ENCODE measurements at regions not wholly inside any gene's neighbourhood (a gene's known extent, or its start where the extent isn't known, plus 50 kb on each side); places are given as distances from the start of the nearest gene placed in this dataset.
"Not testable (repeated sequence)": the region's sequence is repeated elsewhere in the genome, so short reads cannot be mapped to it uniquely, and the experiment has no call there.

DNA sequence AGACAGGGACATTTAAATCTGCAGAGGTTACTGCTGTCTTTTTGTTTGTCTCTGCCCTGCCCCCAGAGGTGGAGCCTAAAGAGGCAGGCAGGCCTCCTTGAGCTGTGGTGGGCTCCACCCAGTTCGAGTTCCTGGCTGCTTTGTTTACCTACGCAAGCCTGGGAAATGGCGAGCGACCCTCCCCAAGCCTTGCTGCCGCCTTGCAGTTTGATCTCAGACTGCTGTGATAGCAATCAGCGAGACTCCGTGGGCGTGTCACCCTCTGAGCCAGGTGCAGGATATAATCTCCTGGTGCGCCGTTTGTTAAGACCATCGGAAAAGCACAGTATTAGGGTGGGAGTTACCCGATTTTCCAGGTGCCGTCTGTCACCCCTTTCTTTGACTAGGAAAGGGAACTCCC lies 93.3 kb downstream of the ANKRD30BL start:
- not testable (repeated sequence) for DNase-seq (ENCODE audit: low read depth, low spot score)

DNA sequence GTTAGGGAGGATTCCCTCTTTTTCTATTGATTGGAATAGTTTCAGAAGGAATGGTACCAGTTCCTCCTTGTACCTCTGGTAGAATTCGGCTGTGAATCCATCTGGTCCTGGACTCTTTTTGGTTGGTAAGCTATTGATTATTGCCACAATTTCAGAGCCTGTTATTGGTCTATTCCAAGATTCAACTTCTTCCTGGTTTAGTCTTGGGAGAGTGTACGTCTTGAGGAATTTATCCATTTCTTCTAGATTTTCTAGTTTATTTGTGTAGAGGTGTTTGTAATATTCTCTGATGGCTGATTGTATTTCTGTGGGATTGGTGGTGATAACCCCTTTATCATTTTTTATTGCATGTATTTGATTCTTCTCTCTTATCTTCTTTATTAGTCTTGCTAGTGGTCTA lies 96.4 kb downstream of the ANKRD30BL start:
- DNase-seq (ENCODE audit: low read depth, low spot score): not testable (repeated sequence)

DNA sequence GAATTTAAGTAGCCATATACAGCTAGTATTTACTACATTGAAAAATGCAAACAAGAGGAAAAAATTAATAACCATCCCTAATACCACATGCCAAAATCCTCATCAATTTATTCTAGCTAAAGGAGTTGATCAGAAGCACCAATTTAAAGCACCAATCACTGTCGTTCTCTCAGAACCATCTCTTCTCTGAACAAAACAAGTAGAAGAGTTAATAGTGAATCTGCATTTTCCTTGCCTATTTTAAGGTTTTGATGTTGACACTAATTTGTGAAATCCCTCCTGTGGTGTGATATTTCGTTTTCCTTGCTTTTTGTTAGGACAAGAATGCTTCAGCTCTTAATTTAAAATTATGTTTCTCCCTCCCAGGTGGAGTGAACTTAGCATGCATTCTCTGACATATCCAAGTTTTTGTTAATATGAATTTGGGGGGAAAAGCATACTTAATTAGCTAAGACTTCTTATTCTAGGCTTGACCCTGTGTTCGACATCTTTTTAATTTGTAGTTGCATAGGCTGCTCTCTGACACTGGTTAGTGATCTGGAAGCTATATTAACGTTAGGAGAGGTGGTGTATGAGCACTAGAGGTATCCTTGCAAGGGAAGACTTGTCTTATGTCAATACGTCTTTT lies 122.0 kb downstream of the ANKRD30BL start:
- not testable (repeated sequence) for DNase-seq (ENCODE audit: low read depth, low spot score)

DNA sequence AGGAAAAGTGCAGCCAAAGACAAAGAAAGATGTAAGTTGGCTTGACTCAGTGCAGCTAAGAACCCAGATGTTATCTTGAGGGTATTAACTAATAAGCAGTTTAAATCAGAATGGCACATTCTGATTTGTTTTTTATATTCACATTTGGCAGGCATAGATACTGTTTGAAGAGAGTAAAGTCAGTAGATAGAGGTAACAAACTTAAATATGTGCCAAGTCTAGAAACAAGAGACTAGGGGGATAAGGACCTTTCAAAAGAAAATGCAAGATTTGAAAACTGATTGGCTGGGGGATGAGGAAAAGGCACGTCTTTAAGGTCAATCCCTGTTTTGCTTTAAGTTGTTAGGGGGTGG lies 122.9 kb downstream of the ANKRD30BL start:
- not testable (repeated sequence) for DNase-seq (ENCODE audit: low read depth, low spot score)

DNA sequence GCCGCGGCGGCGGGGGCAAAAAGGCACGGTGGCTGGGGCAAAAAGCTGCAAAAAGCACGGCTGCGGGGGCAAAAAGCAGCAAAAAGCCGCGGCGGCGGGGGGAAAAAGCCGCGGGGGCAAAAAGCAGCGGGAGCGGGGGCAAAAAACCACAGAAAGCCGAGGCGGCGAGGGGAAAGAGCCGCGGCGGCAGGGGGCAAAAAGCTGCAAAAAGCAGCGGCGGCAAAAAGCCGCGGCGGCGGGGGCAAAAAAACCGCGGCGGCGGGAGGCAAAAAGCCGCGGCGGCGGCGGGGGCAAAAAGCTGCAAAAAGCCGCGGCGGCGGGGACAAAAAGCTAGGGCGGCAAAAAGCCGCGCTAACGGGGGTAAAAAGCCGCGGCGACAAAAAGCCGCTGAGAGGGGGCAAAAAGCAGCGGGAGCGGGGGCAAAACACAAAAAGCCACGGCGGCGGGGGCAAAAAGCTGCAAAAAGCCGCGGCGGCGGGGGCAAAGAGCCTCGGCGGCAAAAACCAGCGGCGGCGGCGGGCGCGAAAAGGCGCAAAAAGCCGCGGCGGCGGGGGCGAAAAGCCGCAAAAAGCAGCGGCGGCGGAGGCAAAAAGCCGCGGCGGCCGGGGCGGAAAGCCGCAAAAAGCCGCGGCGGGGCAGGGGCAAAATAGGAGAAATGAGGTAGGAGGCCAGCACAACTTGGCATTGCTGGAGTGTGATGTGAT lies 123.4 kb downstream of the ANKRD30BL start:
- peak; percentile 25 for DNase-seq (ENCODE audit: low read depth, low spot score)

DNA sequence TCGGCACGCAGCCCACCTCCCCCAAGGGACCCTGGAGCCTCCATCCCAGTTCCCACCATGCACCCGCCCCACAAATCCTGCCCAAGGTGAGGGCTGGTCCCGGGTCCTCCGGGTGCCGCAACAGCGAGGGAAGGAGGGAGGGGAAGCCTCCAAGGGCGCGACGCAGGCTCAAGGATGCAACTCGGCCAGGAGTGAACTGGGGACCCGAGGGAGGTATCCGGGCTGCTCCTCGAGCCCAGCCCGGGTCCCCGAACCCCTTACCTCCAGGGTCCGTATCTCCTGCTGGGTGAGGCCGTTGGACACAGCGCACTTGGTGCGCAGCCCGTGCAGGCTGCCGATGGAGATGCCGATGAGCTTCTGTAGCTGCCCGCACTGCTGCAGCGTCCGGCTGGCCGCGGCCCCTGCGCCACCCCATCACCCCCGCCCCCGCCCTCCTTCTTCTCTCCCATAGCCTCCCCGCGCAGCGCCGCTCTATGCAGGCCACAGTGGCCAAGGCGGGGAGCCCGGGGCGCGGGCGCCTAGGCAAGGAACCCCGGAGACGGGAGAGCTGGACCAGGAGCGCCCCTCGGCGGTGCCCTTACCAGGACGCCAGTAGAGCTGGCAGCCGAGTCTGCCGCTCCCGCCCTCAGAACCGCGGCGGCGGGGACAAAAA lies 124.1 kb downstream of the ANKRD30BL start:
- DNase-seq (ENCODE audit: low read depth, low spot score): peak; percentile 26

DNA sequence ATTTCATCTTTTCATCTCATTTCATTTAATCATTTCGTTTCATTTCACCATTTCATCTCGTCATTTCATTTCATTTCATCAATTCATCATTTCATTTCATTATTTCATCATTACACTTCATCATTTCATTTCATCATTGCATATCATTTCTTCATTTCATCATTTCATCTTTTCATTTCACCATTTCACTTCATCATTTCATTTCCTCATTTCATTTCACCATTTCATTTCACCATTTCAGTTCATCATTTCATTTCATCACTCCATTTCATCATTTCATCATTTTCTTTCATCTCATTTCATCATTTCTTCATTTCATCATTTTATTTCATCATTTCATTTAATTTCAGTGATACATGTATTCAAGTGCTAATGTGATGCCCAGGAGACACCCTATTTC lies 127.1 kb downstream of the ANKRD30BL start:
- no peak for DNase-seq (ENCODE audit: low read depth, low spot score)

DNA sequence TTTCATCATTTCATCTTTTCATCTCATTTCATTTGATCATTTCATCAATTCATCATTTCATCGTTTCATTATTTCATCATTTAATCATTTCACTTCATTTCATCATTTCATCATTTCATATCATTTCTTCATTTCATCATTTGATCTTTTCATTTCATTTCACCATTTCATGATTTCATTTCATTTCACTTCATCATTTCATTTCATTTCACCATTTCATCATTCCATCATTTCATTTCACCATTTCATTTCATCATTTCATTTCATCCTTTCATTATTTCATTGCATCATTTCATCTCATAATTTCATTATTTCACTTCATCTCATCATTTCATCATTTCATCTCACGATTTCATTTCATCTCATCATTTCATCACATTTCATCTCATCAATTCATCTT lies 127.8 kb downstream of the ANKRD30BL start:
- no peak for DNase-seq (ENCODE audit: low read depth, low spot score)

DNA sequence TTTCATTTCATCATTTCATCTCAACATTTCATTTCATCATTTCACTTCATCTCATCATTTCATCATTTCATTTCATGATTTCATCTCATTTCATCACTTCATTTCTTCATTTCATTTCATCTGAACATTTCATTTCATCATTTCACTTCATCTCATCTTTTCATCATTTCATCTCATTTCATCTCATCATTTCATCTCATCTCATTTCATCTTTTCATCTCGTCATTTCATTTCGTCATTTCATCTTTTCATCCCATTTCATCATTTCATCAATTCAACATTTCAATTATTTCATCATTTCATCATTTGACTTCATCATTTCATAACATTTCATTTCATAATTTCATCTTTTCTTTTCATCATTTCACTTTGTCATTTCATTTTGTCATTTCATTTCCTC lies 128.4 kb downstream of the ANKRD30BL start:
- DNase-seq (ENCODE audit: low read depth, low spot score): no peak

DNA sequence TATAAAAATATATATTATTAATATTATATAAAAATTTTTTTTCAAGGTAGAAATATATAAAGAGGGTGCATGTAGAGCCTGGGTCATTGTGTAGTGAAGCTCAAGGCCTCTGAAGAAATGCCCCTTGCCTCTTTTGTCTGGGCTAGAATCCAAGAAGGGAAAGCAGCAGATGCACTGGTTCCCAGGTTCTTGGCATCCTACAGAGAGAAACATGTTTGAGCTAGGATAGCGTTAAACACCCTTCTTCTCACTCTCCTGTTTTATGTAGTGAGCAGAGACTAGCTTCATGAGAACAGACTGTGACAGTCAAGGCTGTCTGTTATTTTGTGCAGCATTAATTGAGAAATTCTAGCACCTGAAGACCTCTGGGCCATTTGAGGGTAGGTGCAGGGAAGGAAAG lies 149.7 kb downstream of the ANKRD30BL start:
- DNase-seq (ENCODE audit: low read depth, low spot score): not testable (repeated sequence)

DNA sequence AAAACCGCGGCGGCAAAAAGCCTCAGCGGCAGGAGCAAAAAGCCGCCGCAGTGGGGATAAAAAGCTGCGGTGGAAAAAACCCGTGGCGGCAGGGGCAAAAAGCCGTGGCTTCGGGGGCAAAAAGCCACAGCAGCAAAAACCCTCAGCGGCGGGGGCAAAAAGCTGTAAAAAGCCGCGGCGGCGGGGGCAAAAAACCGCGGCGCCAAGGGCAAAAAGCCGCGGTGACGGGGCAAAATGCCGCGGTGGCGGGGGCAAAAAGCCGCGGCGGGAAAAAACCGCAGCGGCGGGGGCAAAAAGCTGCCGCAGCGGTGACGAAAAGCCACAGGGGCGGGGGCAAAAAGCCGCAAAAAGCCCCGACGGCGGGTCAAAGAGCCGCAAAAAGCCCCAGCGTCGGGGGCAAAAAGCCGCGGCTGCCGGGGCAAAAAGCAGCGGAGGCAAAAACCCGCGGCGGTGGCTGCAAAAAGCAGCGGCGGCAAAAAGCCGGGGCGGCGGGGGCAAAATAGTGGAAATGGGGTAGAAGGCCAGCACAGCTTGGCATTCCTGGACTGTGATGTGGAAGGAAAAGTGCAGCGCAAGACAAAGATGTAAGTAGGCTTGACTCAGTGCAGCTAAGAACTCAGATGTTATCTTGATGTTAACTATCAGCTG lies 151.8 kb downstream of the ANKRD30BL start:
- DNase-seq (ENCODE audit: low read depth, low spot score): peak; percentile 8

DNA sequence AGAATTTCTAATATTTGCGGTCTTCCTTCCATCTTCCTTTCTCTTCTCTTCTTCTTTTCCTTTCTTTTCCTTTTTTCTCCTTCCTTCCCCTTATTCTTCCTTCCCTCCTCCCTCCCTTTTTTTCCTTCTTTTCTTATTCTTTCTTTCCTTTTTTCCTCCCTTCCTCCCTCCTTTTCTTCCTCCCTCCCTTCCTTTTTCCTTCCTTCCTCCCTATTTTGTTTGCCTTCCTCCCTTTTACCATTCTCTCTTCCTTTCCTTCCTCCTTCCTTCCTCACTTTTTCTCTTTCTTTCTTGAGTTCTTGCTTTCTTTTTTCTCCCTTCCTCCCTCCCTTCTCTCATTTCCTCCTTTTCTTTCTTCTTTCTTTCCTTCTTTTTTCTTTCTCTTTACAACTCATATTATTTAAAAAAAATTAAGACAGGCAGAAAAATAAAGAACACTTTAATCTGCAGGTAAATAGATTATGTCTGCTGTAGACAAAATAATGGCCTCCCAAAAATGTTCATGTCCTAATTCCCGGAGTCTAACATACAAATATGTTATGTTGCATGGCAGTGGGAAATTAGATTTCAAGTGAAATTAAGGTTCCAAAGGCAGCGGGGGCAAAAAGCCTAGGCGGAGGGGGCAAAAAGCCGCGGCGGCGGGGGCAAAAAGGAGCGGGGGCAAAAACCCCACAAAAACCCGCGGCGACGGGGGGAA lies 152.4 kb downstream of the ANKRD30BL start:
- DNase-seq (ENCODE audit: low read depth, low spot score): no peak

DNA sequence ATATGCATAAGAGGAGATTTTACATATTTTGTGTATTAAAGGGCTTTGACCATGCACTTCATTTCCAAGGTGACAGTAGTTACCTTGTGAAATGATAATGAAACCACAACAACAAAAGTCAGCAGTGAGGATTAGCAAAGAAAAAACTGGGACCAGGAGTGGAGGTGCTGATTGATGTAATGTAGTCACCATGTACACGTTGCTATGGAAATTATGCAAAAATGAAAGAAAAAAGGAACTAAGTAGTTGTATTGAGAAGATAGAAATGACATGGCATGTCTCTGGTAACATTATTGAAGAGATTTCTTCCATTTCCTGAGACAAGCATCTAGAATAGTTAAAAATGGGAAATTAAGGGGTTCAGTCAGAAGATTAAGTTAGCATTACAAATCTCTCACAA lies 171.0 kb downstream of the ANKRD30BL start:
- not testable (repeated sequence) for DNase-seq (ENCODE audit: low read depth, low spot score)

DNA sequence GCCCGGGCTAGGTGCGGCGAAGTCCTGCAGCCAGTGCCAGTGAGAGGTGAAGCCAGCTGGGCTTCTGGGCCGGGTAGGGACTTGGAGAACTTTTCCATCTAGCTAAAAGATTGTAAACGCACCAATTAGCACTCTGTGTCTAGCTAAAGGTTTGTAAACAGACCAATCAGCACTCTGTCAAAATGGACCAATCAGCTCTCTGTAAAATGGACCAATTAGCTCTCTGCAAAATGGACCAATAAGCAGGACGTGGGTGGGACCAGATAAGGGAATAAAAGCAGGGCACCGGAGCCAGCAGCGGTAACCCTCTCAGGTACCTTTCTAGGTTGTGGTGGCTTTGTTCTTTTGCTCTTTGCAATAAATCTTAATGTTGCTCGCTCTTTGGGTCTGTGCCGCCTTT lies 195.1 kb downstream of the ANKRD30BL start:
- DNase-seq (ENCODE audit: low read depth, low spot score): not testable (repeated sequence)

DNA sequence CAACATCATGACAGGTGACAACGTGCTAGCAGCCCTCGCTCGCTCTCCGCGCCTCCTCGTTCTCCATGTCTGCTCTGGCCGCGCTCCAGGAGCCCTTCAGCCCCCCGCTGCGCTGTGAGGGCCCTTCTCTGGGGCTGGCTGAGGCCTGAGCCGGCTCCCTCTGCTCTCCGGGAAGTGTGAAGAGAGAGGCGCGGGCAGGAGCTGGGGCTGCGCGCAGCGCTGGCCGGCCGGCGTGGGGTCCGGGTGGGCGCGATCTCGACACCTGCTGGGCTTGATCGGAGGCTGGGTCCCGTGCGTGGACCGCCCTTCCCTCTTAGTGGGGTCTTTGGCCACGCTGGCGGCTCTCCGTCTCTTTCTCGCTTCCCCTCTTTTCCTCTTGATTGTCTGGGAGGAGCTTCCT lies 195.5 kb downstream of the ANKRD30BL start:
- DNase-seq (ENCODE audit: low read depth, low spot score): no peak

DNA sequence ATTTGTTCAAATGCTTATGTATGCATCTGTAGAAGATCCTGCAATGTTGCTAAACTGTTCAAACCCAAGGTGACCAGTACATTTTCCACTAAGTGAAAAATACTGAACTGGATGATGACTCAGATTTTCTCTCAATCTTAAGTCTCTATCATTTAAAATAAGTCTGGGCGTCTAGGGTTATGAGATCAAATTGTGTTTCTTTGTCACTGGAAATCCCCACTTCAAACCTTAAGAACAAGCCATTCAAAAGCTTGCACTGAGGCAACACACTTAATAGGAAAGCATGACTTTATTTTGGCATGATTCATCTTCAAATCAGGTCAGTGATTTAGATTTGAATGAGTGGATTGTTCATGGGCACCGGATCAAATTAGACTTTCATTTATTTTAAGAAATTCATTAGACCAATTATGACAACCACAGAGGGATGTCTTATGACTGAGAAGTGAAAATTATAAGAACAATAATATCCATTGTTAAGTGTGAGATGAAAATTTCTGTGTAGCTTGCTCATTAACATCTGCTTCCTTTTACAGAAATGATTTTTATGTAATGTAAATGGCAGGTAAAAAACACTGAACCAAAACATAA lies 203.6 kb downstream of the ANKRD30BL start:
- not testable (repeated sequence) for DNase-seq (ENCODE audit: low read depth, low spot score)

DNA sequence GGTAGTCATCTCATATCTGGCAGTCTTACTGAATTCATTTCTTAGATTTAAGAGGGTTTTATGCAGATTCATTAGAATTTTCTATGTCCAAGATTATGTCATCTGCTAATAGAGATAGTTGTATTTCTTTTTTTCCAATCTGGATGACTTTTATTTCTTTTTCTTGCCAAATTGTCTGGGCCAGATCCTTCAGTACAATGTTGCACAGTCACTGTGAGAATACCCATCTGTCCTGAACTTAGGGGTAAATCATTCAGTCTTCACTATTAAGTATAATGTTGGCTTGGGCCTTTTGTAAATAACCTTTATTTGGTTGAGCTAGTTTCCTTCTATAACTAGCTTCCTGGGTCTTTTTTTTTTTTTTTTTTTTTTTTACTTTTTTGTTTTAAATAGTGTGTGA lies 213.1 kb downstream of the ANKRD30BL start:
- not testable (repeated sequence) for DNase-seq (ENCODE audit: low read depth, low spot score)

DNA sequence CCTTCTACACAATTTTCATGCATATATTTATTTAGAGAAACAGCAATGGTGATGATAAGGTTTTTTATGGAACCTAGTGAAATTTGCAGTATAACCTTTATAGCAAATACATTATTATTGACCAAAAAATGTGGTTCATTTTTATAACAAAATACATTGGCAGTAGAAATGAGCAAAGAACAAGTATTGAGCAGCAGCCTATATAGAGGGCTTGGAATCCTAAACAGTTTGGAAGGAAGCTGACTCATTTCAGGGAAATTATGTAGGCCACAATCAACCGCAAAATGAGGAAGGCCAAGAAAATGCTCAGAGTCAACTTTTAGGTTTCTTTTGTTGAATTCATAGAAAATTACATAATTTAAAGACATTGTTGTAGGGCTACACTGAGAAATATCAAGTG lies 238.5 kb downstream of the ANKRD30BL start:
- not testable (repeated sequence) for DNase-seq (ENCODE audit: low read depth, low spot score)

DNA sequence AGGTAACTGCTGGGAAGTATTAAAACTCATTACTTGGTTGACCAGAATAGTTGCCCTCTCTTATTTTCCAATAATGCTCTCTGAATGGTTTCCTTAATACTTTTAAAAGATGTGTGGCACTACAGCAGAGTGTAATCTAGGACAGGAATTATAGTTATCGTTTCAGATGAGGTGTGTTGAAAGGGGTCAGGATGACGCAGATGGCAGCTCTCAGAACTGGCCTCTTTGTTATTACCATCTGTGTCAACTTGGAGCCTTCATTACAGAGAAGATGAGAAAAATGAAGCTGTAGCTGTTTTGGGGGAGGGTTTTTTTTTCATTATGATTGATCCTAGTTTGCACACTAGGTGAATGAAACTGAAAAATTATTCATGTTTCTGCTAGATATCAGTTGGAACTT lies 238.9 kb downstream of the ANKRD30BL start:
- DNase-seq (ENCODE audit: low read depth, low spot score): not testable (repeated sequence)

Measured in ELF-1 (cell line).